ENCODE measurements at regions not wholly inside any gene's neighbourhood (a gene's known extent, or its start where the extent isn't known, plus 50 kb on each side); places are given as distances from the start of the nearest gene placed in this dataset.
A peak's percentile ranks its signal among the peaks of the same experiment; 100 is the strongest.
"Not testable (repeated sequence)": the region's sequence is repeated elsewhere in the genome, so short reads cannot be mapped to it uniquely, and the experiment has no call there.

- peak; percentile 4 for DNase-seq
- no peak for TF ChIP-seq POLR2AphosphoS5 (IDR thresholded peaks at IDR 0.05)
- no peak for TF ChIP-seq POLR2A (IDR thresholded peaks at IDR 0.05)
- TF ChIP-seq CTCF (IDR thresholded peaks at IDR 0.05): no peak
- no peak for TF ChIP-seq EP300 (IDR thresholded peaks at IDR 0.05)
- Histone ChIP-seq H3K27ac (no peak overlapping the region), H3K4me3 (no peak overlapping the region), H3K36me3 (peaks cover 0 to 8% (median 6%) of the 10 kb centered on the region in 4 donors), H3K4me1 (no peaks in the 10 kb centered on the region), H3K9me3 (no peaks in the 10 kb centered on the region), H3K27me3 (no peaks in the 10 kb centered on the region)
- intact Hi-C loops (cut with DNase I): no loop called here
- WGBS, 2 donors: 78 to 84% methylated on average over 4 of the region's 4 CpGs
These were observed 349.5 kb downstream of the TYW1 start for GRCh38 chr7:67346126-67346525.

GRCh38 chr7:67346876-67347275 is 350.2 kb downstream of the TYW1 start:
- intact Hi-C loops (cut with DNase I): no loop called here
- Histone ChIP-seq H3K36me3 (peaks cover 0 to 8% (median under 1%) of the 10 kb centered on the region in 4 donors), H3K9me3 (no peaks in the 10 kb centered on the region), H3K4me1 (no peaks in the 10 kb centered on the region), H3K27me3 (no peaks in the 10 kb centered on the region), H3K27ac (no peak overlapping the region), H3K4me3 (no peak overlapping the region)
- peak; percentile 10 for DNase-seq
- TF ChIP-seq CTCF (IDR thresholded peaks at IDR 0.05): no peak
- 77 to 93% methylated on average over 4 of the region's 4 CpGs for WGBS, 2 donors

- no peak overlapping the region for H3K4me3 ChIP-seq
- H3K9me3 ChIP-seq: no peaks in the 10 kb centered on the region
- no peaks in the 10 kb centered on the region for H3K27me3 ChIP-seq
- H3K36me3 ChIP-seq: peaks cover 0 to 8% (median 0%) of the 10 kb centered on the region in 4 donors
- DNase-seq: peak; percentile 26
- intact Hi-C loops (cut with DNase I): no loop called here
- 90 to 95% methylated on average over 7 of the region's 7 CpGs for WGBS, 2 donors
- TF ChIP-seq POLR2AphosphoS5 (IDR thresholded peaks at IDR 0.05) (no peak), CTCF (IDR thresholded peaks at IDR 0.05) (no peak), POLR2A (IDR thresholded peaks at IDR 0.05) (no peak), EP300 (IDR thresholded peaks at IDR 0.05) (no peak)
- no peaks in the 10 kb centered on the region for H3K4me1 ChIP-seq
- H3K27ac ChIP-seq: no peak overlapping the region
These were observed 351.5 kb downstream of the TYW1 start for GRCh38 chr7:67348171-67348570.

- H3K9me3 ChIP-seq; H3K27ac ChIP-seq; H3K36me3 ChIP-seq; H3K27me3 ChIP-seq; H3K4me3 ChIP-seq; intact Hi-C loops (cut with DNase I); DNase-seq; H3K4me1 ChIP-seq: not testable (repeated sequence)
- 93 to 96% methylated on average over 3 of the region's 3 CpGs for WGBS, 2 donors
These were observed 361.0 kb downstream of the TYW1 start for GRCh38 chr7:67357653-67358052.

- H3K4me3 ChIP-seq; H3K27ac ChIP-seq; H3K4me1 ChIP-seq; H3K9me3 ChIP-seq; H3K36me3 ChIP-seq; H3K27me3 ChIP-seq; intact Hi-C loops (cut with DNase I): not testable (repeated sequence)
- DNase-seq: peak; percentile 22
- 88 to 93% methylated on average over 8 of the region's 8 CpGs for WGBS, 2 donors
These were observed 361.7 kb downstream of the TYW1 start for GRCh38 chr7:67358316-67358715.

GRCh38 chr7:67358738-67359137 is 362.1 kb downstream of the TYW1 start:
- H3K27ac ChIP-seq; intact Hi-C loops (cut with DNase I); H3K9me3 ChIP-seq; H3K4me1 ChIP-seq; H3K36me3 ChIP-seq; H3K27me3 ChIP-seq; H3K4me3 ChIP-seq; DNase-seq: not testable (repeated sequence)
- WGBS, 2 donors: 80 to 93% methylated on average over 3 of the region's 3 CpGs
